Vagina (tissue), 2 donors: ENCODE measurements at regions not wholly inside any gene's neighbourhood (a gene's known extent, or its start where the extent isn't known, plus 50 kb on each side); places are given as distances from the start of the nearest gene placed in this dataset.

Experiments
- CTCF ChIP-seq, 3 experiments: fragments of 450-650 bp in 2 of 3; fragments of 200-600 bp in 1 of 3; sonication (generic) in 1 of 3; IDR thresholded peaks; one replicate each; pipeline ENCODE4 v1.5.1; 2017 to 2019; ENCODE audit warnings: antibody characterized with exemption in 3 of 3, mild to moderate bottlenecking in 2 of 3, moderate library complexity in 2 of 3
- POLR2A ChIP-seq, 2 donors: fragments of 450-650 bp; IDR thresholded peaks; one replicate each; pipeline ENCODE4 v1.6.1; 2017; ENCODE audit warnings: antibody characterized with exemption in 2 of 2, mild to moderate bottlenecking in 2 of 2, moderate library complexity in 2 of 2
- POLR2AphosphoS5 ChIP-seq, 2 donors: sonication (generic); formaldehyde crosslinking; IDR thresholded peaks; one replicate each; pipeline ENCODE4 v1.9.0; 2017; ENCODE audit warnings: antibody characterized with exemption in 2 of 2, mild to moderate bottlenecking in 2 of 2, low read depth in 1 of 2; ENCODE audit not compliant: insufficient read depth in 1 of 2

GRCh38 chr14:53376064-53376463 is 222.9 kb upstream of the DDHD1 start:
- no peak for TF ChIP-seq CTCF (IDR thresholded peaks at IDR 0.05)
- TF ChIP-seq POLR2A (IDR thresholded peaks at IDR 0.05): no peak
- no peak for TF ChIP-seq POLR2AphosphoS5 (IDR thresholded peaks at IDR 0.05; ENCODE audit: insufficient read depth in 1 of 2, low read depth in 1 of 2)
